ENCODE measurements at regions not wholly inside any gene's neighbourhood (a gene's known extent, or its start where the extent isn't known, plus 50 kb on each side); places are given as distances from the start of the nearest gene placed in this dataset.

- no peak for TF ChIP-seq CTCF (IDR thresholded peaks at IDR 0.05; ENCODE audit: low read depth, low read length)
- peak; percentile 20 to 24 for DNase-seq (ENCODE audit: low read depth in 2 of 2)
- no peak overlapping the region for H3K4me3 ChIP-seq (replicated peaks in 1 of 2; ENCODE audit: low read depth in 2 of 2, low read length in 2 of 2)
Measured at GRCh38 chr5:74072646-74073045, 446.6 kb downstream of the ARHGEF28 start.

DNA sequence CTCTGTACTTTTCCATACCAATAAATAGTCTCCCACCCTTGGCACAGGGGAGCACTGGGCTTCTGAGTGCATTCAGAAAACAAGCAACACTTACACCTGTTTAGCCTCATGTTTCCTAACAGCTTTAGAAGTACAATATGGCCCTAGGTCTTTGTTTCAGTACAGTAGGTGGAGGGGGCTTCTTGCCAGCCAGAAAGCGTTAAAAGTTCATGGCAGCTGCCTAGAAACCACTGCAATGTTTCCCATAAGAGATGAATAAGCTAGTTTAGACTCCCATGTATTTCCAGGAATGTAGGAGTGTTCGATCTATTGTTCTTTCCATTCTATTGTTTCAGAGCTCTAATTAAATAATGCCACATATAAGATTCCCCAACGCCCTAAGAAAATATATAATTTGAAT is 444.8 kb downstream of the ARHGEF28 start:
- no peak for TF ChIP-seq CTCF (IDR thresholded peaks at IDR 0.05; ENCODE audit: low read depth, low read length)
- no peak overlapping the region for H3K4me3 ChIP-seq (replicated peaks in 1 of 2; ENCODE audit: low read depth in 2 of 2, low read length in 2 of 2)
- DNase-seq (ENCODE audit: low read depth in 2 of 2) = peak in 1 of 2 donors; percentile 43

GRCh38 chr5:74069741-74070140 is 443.7 kb downstream of the ARHGEF28 start:
- DNase-seq (ENCODE audit: low read depth in 2 of 2) = no peak
- H3K4me3 ChIP-seq (replicated peaks in 1 of 2; ENCODE audit: low read depth in 2 of 2, low read length in 2 of 2) = no peak overlapping the region

DNA sequence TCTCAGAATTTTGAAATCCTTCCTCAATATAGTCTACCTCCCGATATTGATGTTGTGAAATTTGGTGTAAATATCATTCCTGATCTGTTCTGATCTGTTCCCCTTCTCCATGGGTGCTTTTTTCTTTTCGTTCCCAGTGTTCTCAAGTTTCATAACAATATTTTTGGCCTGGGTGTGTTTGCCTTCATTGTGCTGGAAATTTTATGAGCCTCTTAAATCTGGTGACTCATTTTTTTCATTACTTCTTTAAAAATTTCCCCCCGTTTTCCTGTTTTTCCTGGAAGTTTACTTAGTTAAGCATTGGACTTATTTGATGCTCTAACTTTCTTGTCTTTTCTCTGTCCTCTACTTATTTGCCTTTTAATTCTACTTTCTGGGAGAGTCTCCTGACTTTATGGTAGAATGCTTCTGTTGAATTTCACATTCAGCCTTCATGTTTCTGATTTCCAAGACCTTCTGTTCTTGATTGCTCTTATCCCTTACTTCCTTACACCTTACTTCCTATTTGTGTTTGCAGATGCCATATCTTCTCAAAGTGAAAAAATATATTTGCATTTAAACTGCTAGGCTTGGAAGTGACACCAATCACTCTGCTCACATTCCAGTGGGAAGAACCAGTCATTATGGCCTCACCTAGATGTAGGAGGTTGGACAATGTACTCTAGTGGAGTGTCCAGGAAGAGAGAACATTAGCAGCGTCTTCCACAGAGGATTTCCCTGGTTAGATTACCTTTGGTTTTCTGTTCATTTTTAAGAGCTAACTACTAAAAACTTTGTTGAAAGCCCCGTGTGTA is 441.9 kb downstream of the ARHGEF28 start:
- TF ChIP-seq CTCF (IDR thresholded peaks at IDR 0.05; ENCODE audit: low read depth, low read length) = no peak
- no peak for DNase-seq (ENCODE audit: low read depth in 2 of 2)
- no peak overlapping the region for H3K4me3 ChIP-seq (replicated peaks in 1 of 2; ENCODE audit: low read depth in 2 of 2, low read length in 2 of 2)

More at GRCh38 chr5:74069741-74070140, 443.7 kb downstream of the ARHGEF28 start:
- no peak for TF ChIP-seq CTCF (IDR thresholded peaks at IDR 0.05; ENCODE audit: low read depth, low read length)

DNA sequence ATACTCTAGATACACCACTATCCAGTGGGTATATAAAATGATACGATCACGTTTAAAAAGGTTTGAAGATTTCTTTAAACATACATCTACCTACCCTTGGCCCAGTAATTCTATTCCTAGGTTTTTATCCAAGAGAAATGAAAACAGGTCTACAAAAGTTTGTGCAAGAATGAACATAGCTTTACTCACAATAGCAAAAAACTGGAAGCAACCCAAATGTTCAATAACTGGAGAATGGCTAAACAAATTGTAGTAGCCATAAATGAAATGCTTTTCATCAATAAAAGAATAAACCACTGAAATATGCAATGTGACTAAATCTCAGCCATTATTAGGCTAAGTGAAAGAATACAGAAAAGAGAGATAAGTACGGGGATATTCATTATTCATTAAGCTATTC is 438.9 kb downstream of the ARHGEF28 start:
- DNase-seq (ENCODE audit: low read depth in 2 of 2) = no peak
- H3K4me3 ChIP-seq (replicated peaks in 1 of 2; ENCODE audit: low read depth in 2 of 2, low read length in 2 of 2) = no peak overlapping the region
- TF ChIP-seq CTCF (IDR thresholded peaks at IDR 0.05; ENCODE audit: low read depth, low read length) = no peak

DNA sequence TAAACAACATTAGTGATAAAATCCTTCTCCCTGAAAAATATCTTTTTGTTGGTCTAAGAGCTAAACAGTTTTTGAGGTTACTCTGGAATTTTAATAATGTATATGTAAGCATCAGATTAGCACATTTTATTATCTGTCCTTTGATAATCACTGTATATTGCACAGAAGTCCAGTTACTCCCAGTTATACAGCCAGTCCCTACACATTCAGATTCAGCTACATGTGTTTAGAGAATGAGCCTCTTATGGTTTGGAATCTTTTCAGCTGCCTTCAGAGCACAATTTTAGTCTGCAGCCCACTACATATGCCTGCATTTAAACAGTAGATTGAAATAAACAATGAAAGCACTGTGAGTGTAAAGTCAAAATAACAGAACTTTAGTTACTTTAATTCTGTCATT is 438.2 kb downstream of the ARHGEF28 start:
- H3K4me3 ChIP-seq (replicated peaks in 1 of 2; ENCODE audit: low read depth in 2 of 2, low read length in 2 of 2) = no peak overlapping the region
- DNase-seq (ENCODE audit: low read depth in 2 of 2) = no peak
- TF ChIP-seq CTCF (IDR thresholded peaks at IDR 0.05; ENCODE audit: low read depth, low read length) = no peak

GRCh38 chr5:74063821-74064220 is 437.8 kb downstream of the ARHGEF28 start:
- TF ChIP-seq CTCF (IDR thresholded peaks at IDR 0.05; ENCODE audit: low read depth, low read length) = no peak
- peak; percentile 59 to 64 for DNase-seq (ENCODE audit: low read depth in 2 of 2)

More at GRCh38 chr5:74063821-74064220, 437.8 kb downstream of the ARHGEF28 start:
- no peak overlapping the region for H3K4me3 ChIP-seq (replicated peaks in 1 of 2; ENCODE audit: low read depth in 2 of 2, low read length in 2 of 2)

Measured in cardiac fibroblast (primary cell).